ENCODE measurements at regions not wholly inside any gene's neighbourhood (a gene's known extent, or its start where the extent isn't known, plus 50 kb on each side); places are given as distances from the start of the nearest gene placed in this dataset.
"Not testable (repeated sequence)": the region's sequence is repeated elsewhere in the genome, so short reads cannot be mapped to it uniquely, and the experiment has no call there.

DNA sequence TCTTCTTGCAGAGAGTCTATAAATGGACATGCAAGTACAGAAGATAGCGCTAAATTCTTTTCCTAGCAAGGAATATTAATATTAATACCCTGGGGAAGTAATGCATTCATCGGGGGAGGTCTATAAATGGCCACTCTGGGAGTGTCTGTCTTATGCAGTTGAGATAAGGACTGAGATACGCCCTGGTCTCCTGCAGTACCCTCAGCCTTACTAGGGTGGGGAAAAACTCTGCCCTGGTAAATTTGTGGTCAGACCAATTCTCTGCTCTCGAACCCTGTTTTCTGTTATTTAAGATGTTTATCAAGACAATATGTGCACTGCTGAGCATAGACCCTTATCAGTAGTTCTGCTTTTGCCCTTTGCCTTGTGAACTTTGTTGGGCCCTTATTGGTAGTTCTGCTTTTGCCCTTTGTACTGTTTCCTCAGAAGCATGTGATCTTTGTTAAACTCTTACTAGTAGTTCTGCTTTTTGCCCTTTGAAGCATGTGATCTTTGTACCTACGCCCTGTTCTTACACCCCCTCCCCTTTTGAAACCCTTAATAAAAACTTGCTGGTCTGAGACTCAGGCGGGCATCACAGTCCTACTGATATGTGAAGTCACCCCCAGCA, 1956.2 kb downstream of the PCDH9 start:
- TF ChIP-seq, protein P1, sequence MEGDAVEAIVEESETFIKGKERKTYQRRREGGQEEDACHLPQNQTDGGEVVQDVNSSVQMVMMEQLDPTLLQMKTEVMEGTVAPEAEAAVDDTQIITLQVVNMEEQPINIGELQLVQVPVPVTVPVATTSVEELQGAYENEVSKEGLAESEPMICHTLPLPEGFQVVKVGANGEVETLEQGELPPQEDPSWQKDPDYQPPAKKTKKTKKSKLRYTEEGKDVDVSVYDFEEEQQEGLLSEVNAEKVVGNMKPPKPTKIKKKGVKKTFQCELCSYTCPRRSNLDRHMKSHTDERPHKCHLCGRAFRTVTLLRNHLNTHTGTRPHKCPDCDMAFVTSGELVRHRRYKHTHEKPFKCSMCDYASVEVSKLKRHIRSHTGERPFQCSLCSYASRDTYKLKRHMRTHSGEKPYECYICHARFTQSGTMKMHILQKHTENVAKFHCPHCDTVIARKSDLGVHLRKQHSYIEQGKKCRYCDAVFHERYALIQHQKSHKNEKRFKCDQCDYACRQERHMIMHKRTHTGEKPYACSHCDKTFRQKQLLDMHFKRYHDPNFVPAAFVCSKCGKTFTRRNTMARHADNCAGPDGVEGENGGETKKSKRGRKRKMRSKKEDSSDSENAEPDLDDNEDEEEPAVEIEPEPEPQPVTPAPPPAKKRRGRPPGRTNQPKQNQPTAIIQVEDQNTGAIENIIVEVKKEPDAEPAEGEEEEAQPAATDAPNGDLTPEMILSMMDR (IDR thresholded peaks at IDR 0.05; ENCODE audit: insufficient read depth, low read depth, low read length), result not testable (repeated sequence)
- TF ChIP-seq EZH2 (IDR thresholded peaks at IDR 0.05; ENCODE audit: insufficient read depth, low read length), result not testable (repeated sequence)

Measured in astrocyte (in vitro differentiated cells and primary cell).